ENCODE measurements at regions not wholly inside any gene's neighbourhood (a gene's known extent, or its start where the extent isn't known, plus 50 kb on each side); places are given as distances from the start of the nearest gene placed in this dataset.

- TF ChIP-seq CTCF (IDR thresholded peaks at IDR 0.05) = no peak
- TF ChIP-seq POLR2A (IDR thresholded peaks at IDR 0.05) = no peak
These were observed 134.7 kb upstream of the MGAT5 start for GRCh38 chr2:134119117-134119712.
